H9 (cell line): ENCODE measurements at regions not wholly inside any gene's neighbourhood (a gene's known extent, or its start where the extent isn't known, plus 50 kb on each side); places are given as distances from the start of the nearest gene placed in this dataset.

Source experiments
- DNase-seq: peaks from one replicate; pipeline ENCODE4 v3.0.0-alpha.2; 2017
- H2AFZ ChIP-seq: one replicate; pipeline ENCODE4 v1.6.1; 2013; ENCODE audit warnings: mild to moderate bottlenecking, low read length, control low read depth, moderate library complexity
- H2AK5ac ChIP-seq: 2 replicates; pipeline ENCODE4 v1.6.1; 2013; ENCODE audit warnings: low read length, control low read depth, mixed read lengths; ENCODE audit not compliant: insufficient read length
- H2BK120ac ChIP-seq: one replicate; pipeline ENCODE4 v1.6.1; 2013; ENCODE audit warnings: low read depth, mild to moderate bottlenecking, low read length, control low read depth, inconsistent platforms; ENCODE audit not compliant: poor library complexity, severe bottlenecking
- H2BK12ac ChIP-seq: 2 replicates; pipeline ENCODE4 v1.6.1; 2013; ENCODE audit warnings: low read length, control low read depth, mixed read lengths, low read depth; ENCODE audit not compliant: insufficient read length
- H2BK15ac ChIP-seq: 2 replicates; pipeline ENCODE4 v1.6.1; 2013; ENCODE audit warnings: low read depth, low read length, control low read depth
- H2BK20ac ChIP-seq: one replicate; pipeline ENCODE4 v1.6.1; 2013; ENCODE audit warnings: low read depth, mild to moderate bottlenecking, low read length, control low read depth, inconsistent platforms; ENCODE audit not compliant: poor library complexity, severe bottlenecking
- H2BK5ac ChIP-seq: 2 replicates; pipeline ENCODE4 v1.6.1; 2013; ENCODE audit warnings: low read length, control low read depth, mixed read lengths; ENCODE audit not compliant: insufficient read length
- H3K14ac ChIP-seq: 2 replicates; pipeline ENCODE4 v1.6.1; 2013; ENCODE audit warnings: low read length, control low read depth; ENCODE audit not compliant: insufficient read depth
- H3K18ac ChIP-seq: 2 replicates; pipeline ENCODE4 v1.6.1; 2013; ENCODE audit warnings: low read depth, mild to moderate bottlenecking, mixed read lengths, low read length, control low read depth; ENCODE audit not compliant: insufficient read length
- H3K23ac ChIP-seq: 2 replicates; pipeline ENCODE4 v1.6.1; 2013; ENCODE audit warnings: low read length, control low read depth, mixed read lengths, low read depth; ENCODE audit not compliant: insufficient read length
- H3K23me2 ChIP-seq: 2 replicates; pipeline ENCODE4 v1.6.1; 2013; ENCODE audit warnings: low read depth, mild to moderate bottlenecking, mixed read lengths, low read length, control low read depth; ENCODE audit not compliant: insufficient read length, poor library complexity, severe bottlenecking
- H3K27ac ChIP-seq: 2 replicates; pipeline ENCODE4 v1.5.1; 2013; ENCODE audit warnings: low read length, control low read depth, mixed read lengths, low read depth; ENCODE audit not compliant: insufficient read length
- H3K27me3 ChIP-seq: 2 replicates; pipeline ENCODE4 v1.6.1; 2013; ENCODE audit warnings: low read length, control low read depth, inconsistent platforms; ENCODE audit not compliant: insufficient read depth
- H3K4ac ChIP-seq: 2 replicates; pipeline ENCODE4 v1.6.1; 2013; ENCODE audit warnings: low read depth, mild to moderate bottlenecking, control low read depth, inconsistent platforms, low read length, moderate library complexity
- H3K4me1 ChIP-seq: 2 replicates; pipeline ENCODE4 v1.6.1; 2013; ENCODE audit warnings: low read length, control low read depth, inconsistent platforms; ENCODE audit not compliant: insufficient read depth
- H3K4me2 ChIP-seq: 2 replicates; pipeline ENCODE4 v1.6.1; 2013; ENCODE audit warnings: low read length, control low read depth, mixed read lengths; ENCODE audit not compliant: insufficient read length, insufficient read depth
- H3K56ac ChIP-seq: 2 replicates; pipeline ENCODE4 v1.6.1; 2013; ENCODE audit warnings: low read depth, mild to moderate bottlenecking, mixed read lengths, low read length, control low read depth; ENCODE audit not compliant: insufficient read length
- H3K79me1 ChIP-seq: 2 replicates; pipeline ENCODE4 v1.6.1; 2013; ENCODE audit warnings: low read depth, mild to moderate bottlenecking, moderate library complexity, low read length, control low read depth, inconsistent platforms; ENCODE audit not compliant: insufficient read depth, poor library complexity, severe bottlenecking
- H3K79me2 ChIP-seq: 2 replicates; pipeline ENCODE4 v1.6.1; 2013; ENCODE audit warnings: low read length, control low read depth, inconsistent platforms; ENCODE audit not compliant: insufficient read depth
- H3K9ac ChIP-seq: 2 replicates; pipeline ENCODE4 v1.6.1; 2013; ENCODE audit warnings: low read length, control low read depth, mixed read lengths; ENCODE audit not compliant: insufficient read length; ENCODE audit errors: extremely low read depth
- H3K9me3 ChIP-seq: one replicate; pipeline ENCODE4 v1.6.1; 2013; ENCODE audit warnings: low read depth, low read length, inconsistent platforms; ENCODE audit not compliant: control insufficient read depth
- H3T11ph ChIP-seq: one replicate; pipeline ENCODE4 v1.6.1; 2013; ENCODE audit warnings: mild to moderate bottlenecking, low read length, control low read depth, inconsistent platforms
- H4K20me1 ChIP-seq: one replicate; pipeline ENCODE4 v1.6.1; 2013; ENCODE audit not compliant: control insufficient read depth, insufficient read length, insufficient read depth
- H4K5ac ChIP-seq: 2 replicates; pipeline ENCODE4 v1.6.1; 2013; ENCODE audit warnings: low read depth, mild to moderate bottlenecking, mixed read lengths, low read length, control low read depth; ENCODE audit not compliant: insufficient read length
- H4K8ac ChIP-seq: replicated peaks from 2 replicates; pipeline ENCODE4 v1.6.1; 2013; ENCODE audit warnings: low read length, control low read depth, mixed read lengths, low read depth; ENCODE audit not compliant: insufficient read length
- H4K91ac ChIP-seq: 2 replicates; pipeline ENCODE4 v1.6.1; 2013; ENCODE audit warnings: low read depth, mild to moderate bottlenecking, moderate library complexity, mixed read lengths, low read length, control low read depth; ENCODE audit not compliant: insufficient read length
- H3K27ac Mint-ChIP-seq, 3 experiments: 2 replicates in 2 of 3; 3 replicates in 1 of 3; pipeline ENCODE4 v1.8.0; 2020 to 2021; ENCODE audit warnings: mixed read lengths in 3 of 3, mild to moderate bottlenecking in 1 of 3, moderate library complexity in 1 of 3
- H3K27me3 Mint-ChIP-seq: 2 replicates; pipeline ENCODE4 v1.8.0; 2021; ENCODE audit warnings: low read depth, mild to moderate bottlenecking, moderate library complexity, mixed read lengths
- H3K36me3 Mint-ChIP-seq, 3 experiments: 2 replicates in 2 of 3; 3 replicates in 1 of 3; pipeline ENCODE4 v1.8.0; 2020 to 2021; ENCODE audit warnings: low read depth in 3 of 3, mixed read lengths in 3 of 3; ENCODE audit not compliant: insufficient read depth in 1 of 3
- H3K4me1 Mint-ChIP-seq, 2 experiments: 2 replicates each; pipeline ENCODE4 v1.8.0; 2020; ENCODE audit warnings: mixed read lengths in 2 of 2
- H3K4me3 Mint-ChIP-seq, 2 experiments: 2 replicates in 1 of 2; 3 replicates in 1 of 2; pipeline ENCODE4 v1.8.0; 2020 to 2021; ENCODE audit warnings: mild to moderate bottlenecking in 2 of 2, mixed read lengths in 2 of 2, moderate library complexity in 1 of 2
- H3K9me3 Mint-ChIP-seq, 2 experiments: 2 replicates in 1 of 2; 3 replicates in 1 of 2; pipeline ENCODE4 v1.8.0; 2020; ENCODE audit warnings: mild to moderate bottlenecking in 2 of 2, mixed read lengths in 2 of 2, moderate library complexity in 1 of 2
- CTCF ChIP-seq: fragments of 200-600 bp; sonication (generic); conservative IDR thresholded peaks from 3 replicates; pipeline ENCODE4 v1.8.0; 2021; ENCODE audit warnings: antibody characterized with exemption, mild to moderate bottlenecking
- WGBS: extraction: QIAGEN DNeasy Blood & Tissue Kit; methylation state at CpG from one replicate; pipeline ENCODE4 v1.1.7; 2013; ENCODE audit warnings: missing lambda C conversion rate, low lambda C conversion rate, mixed read lengths; ENCODE audit not compliant: insufficient read length; ENCODE audit errors: extremely low coverage; 5-methylcytosine and 5-hydroxymethylcytosine counted together

GRCh38 chr10:78924319-78925003, 144.3 kb upstream of the ZMIZ1 start:
- Histone ChIP-seq H4K8ac (no peak overlapping the region), H3K14ac (no peak overlapping the region), H2BK5ac (no peak overlapping the region), H3K4ac (no peak overlapping the region), H4K20me1 (no peaks in the 10 kb centered on the region), H3K4me1 (0 out of 2 replicates have a peak, but pooled peaks cover 2% of the 10 kb centered on the region), H2AK5ac (no peak overlapping the region), H2AFZ (no peak overlapping the region), H3K9me3 (no peaks in the 10 kb centered on the region), H3K4me2 (no peak overlapping the region), H3K56ac (no peak overlapping the region), H3K79me2 (no peaks in the 10 kb centered on the region), H3K27ac (no peak overlapping the region), H4K5ac (no peak overlapping the region), H3K23me2 (no peaks in the 10 kb centered on the region), H3K9ac (no peak overlapping the region), H2BK20ac (no peak overlapping the region), H2BK12ac (no peak overlapping the region), H4K91ac (no peak overlapping the region), H3K18ac (no peak overlapping the region), H2BK120ac (no peak overlapping the region), H3K79me1 (no peaks in the 10 kb centered on the region), H3K23ac (no peak overlapping the region), H3K27me3 (no peaks in the 10 kb centered on the region), H3T11ph (no peak overlapping the region), H2BK15ac (no peak overlapping the region)
- Mint-ChIP-seq H3K4me1 (peaks cover 31 to 42% of the 10 kb centered on the region in 2 experiments), H3K27me3 (peaks cover 30% of the 10 kb centered on the region), H3K27ac (no peak overlapping the region), H3K9me3 (no peaks in the 10 kb centered on the region), H3K4me3 (no peak overlapping the region), H3K36me3 (no peaks in the 10 kb centered on the region)
- no peak for DNase-seq
- no CpG with 5 or more reads among the region's 7 CpGs for WGBS
- no peak for TF ChIP-seq CTCF
